ENCODE measurements at regions not wholly inside any gene's neighbourhood (a gene's known extent, or its start where the extent isn't known, plus 50 kb on each side); places are given as distances from the start of the nearest gene placed in this dataset.
"Not testable (repeated sequence)": the region's sequence is repeated elsewhere in the genome, so short reads cannot be mapped to it uniquely, and the experiment has no call there.

DNA sequence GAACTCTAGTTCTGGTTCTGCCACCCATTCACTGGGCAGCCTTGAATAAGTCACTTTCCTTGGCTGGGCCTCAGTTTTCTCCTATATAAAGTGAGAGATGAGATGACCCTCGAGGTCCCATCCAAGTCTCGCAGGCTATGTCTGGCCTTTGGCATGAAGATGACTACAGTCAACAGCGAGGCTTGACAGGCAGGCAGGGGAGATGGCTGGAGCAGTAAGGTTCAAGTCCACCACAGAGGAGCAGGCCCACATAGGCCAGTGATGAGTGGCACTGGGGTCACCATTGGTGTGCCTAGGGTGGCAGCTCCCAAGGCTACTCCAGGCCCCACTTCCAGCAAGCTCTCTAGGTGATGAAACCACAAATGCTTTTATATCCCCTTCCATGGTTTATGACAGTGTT, 161.4 kb downstream of the ZFP36L2 start:
- Histone ChIP-seq H3K9me3 (ENCODE audit: control insufficient read depth in 1 of 2, low read length in 2 of 2) (peaks cover 0 to 2% of the 10 kb centered on the region in 2 donors), H3K4me3 (ENCODE audit: low read depth in 1 of 2, low read length in 2 of 2) (no peak overlapping the region), H3K9ac (ENCODE audit: low read depth in 1 of 2, low read length in 2 of 2) (no peak overlapping the region), H3K4me1 (ENCODE audit: control insufficient read depth in 1 of 2, insufficient read depth in 2 of 2, low read length in 2 of 2) (peaks cover 3 to 4% of the 10 kb centered on the region in 2 donors), H3K27me3 (ENCODE audit: control insufficient read depth in 1 of 2, insufficient read depth in 2 of 2, low read length in 2 of 2) (no peaks in the 10 kb centered on the region), H3K36me3 (ENCODE audit: control insufficient read depth in 1 of 2, insufficient read depth in 2 of 2, low read length in 2 of 2) (no peaks in the 10 kb centered on the region), H3K27ac (ENCODE audit: low read depth, low read length) (no peak overlapping the region)

DNA sequence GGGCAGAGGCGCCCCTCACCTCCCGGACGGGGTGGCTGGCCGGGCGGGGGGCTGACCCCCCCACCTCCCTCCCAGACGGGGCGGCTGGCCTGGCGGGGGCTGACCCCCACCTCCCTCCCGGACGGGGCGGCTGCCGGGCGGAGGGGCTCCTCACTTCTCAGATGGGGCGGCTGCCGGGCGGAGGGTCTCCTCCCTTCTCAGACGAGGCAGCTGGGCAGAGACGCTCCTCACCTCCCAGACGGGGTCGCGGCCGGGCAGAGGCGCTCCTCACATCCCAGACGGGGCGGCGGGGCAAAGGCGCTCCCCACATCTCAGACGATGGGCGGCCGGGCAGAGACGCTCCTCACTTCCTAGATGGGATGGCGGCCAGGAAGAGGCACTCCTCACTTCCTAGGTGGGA, 163.3 kb downstream of the ZFP36L2 start:
- not testable (repeated sequence) for H3K27me3 ChIP-seq (ENCODE audit: control insufficient read depth in 1 of 2, insufficient read depth in 2 of 2, low read length in 2 of 2); H3K4me3 ChIP-seq (ENCODE audit: low read depth in 1 of 2, low read length in 2 of 2); H3K9ac ChIP-seq (ENCODE audit: low read depth in 1 of 2, low read length in 2 of 2); H3K27ac ChIP-seq (ENCODE audit: low read depth, low read length); H3K9me3 ChIP-seq (ENCODE audit: control insufficient read depth in 1 of 2, low read length in 2 of 2); H3K36me3 ChIP-seq (ENCODE audit: control insufficient read depth in 1 of 2, insufficient read depth in 2 of 2, low read length in 2 of 2)
- H3K4me1 ChIP-seq (ENCODE audit: control insufficient read depth in 1 of 2, insufficient read depth in 2 of 2, low read length in 2 of 2): peaks cover 9 to 11% of the 10 kb centered on the region in 2 donors

DNA sequence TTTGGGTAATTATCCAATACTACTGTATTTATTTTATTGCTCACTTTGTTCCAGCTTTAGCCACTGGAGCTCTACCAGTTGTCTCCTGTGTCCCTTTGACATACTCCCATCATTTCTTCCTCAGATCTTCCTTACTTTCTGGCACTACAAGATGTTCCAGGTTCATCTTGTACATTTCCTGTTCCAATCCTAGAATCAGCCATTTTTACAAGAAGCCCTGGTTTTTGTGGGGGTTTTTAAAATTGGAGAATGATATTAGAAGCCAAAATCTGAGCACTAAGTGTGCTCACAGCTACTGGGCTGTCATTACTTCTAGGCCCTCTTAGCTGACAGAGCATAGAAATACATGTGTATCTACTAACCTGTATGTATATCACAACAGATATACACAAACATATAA, 164.3 kb downstream of the ZFP36L2 start:
- Histone ChIP-seq H3K9ac (ENCODE audit: low read depth in 1 of 2, low read length in 2 of 2) (no peak overlapping the region), H3K36me3 (ENCODE audit: control insufficient read depth in 1 of 2, insufficient read depth in 2 of 2, low read length in 2 of 2) (no peaks in the 10 kb centered on the region), H3K4me3 (ENCODE audit: low read depth in 1 of 2, low read length in 2 of 2) (no peak overlapping the region), H3K27me3 (ENCODE audit: control insufficient read depth in 1 of 2, insufficient read depth in 2 of 2, low read length in 2 of 2) (no peaks in the 10 kb centered on the region), H3K4me1 (ENCODE audit: control insufficient read depth in 1 of 2, insufficient read depth in 2 of 2, low read length in 2 of 2) (peaks cover 9 to 11% of the 10 kb centered on the region in 2 donors), H3K9me3 (ENCODE audit: control insufficient read depth in 1 of 2, low read length in 2 of 2) (peaks cover 0 to 2% of the 10 kb centered on the region in 2 donors), H3K27ac (ENCODE audit: low read depth, low read length) (no peak overlapping the region)

DNA sequence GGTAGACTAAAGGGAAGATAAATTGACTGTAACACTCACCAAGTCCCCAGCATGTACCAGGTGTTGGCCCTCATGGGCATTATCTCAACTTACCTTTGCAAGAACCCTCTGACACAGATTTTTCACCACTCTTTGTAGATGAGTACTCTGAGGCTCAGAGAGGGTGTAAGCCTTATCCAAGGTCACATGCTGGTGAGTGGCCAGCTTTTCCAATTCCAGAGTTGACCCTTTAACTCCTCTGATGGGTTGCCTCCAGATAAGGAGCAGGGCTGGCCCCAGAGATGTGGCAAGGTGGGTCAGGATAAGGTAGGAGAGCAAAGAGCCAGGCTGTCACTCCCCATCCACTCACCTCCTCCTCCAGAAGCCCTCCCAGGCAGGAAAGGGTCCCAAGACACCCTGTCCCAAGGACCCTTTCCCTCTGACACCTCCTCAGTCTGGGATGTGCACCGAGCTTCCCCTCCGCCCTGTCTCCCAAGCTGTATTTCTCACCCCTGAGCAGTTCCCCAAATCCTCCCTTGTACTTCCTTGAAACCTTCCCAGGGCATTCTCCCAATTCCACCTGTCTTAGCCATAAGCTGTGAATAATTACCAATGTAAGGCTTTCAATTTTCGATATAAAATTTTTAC, 165.9 kb downstream of the ZFP36L2 start:
- Histone ChIP-seq H3K9me3 (ENCODE audit: control insufficient read depth in 1 of 2, low read length in 2 of 2) (peaks cover 0 to 2% of the 10 kb centered on the region in 2 donors), H3K27ac (ENCODE audit: low read depth, low read length) (no peak overlapping the region), H3K36me3 (ENCODE audit: control insufficient read depth in 1 of 2, insufficient read depth in 2 of 2, low read length in 2 of 2) (no peaks in the 10 kb centered on the region)

DNA sequence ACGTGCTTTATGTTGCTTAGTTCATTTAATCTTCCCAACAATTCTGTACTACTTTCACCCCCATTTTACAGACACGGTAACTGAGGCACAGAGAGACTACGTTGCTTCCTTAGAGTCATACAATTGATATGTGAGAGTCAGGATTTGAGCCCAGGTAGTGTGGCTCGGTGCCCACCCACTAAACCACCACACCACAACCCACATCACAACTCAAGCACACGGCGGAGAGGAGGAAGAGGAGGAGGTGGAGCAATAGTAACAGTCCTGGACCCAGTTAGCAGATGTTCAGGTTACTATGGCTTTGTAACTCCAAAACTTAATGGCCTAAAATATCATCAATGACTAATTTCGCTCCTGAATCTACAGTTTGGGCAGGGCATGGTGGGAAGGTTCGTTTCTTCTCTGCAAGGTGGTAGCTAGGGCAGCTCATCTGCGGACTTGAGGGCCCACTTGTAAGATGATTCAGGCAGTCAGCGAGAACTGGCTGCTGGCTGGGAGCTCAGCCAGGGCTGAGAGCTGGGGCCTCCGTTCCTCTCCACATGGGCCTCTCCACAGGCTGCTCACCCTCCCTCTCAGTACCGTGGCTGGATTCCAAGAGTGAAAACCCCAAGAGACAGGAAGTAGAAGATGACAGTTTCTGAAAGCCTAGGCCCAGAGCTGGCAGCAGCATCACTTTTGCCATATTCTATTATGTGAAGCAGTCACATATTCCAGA, 167.1 kb downstream of the ZFP36L2 start:
- Histone ChIP-seq H3K4me3 (ENCODE audit: low read depth in 1 of 2, low read length in 2 of 2) (no peak overlapping the region), H3K36me3 (ENCODE audit: control insufficient read depth in 1 of 2, insufficient read depth in 2 of 2, low read length in 2 of 2) (no peaks in the 10 kb centered on the region), H3K9me3 (ENCODE audit: control insufficient read depth in 1 of 2, low read length in 2 of 2) (peaks cover 0 to 2% of the 10 kb centered on the region in 2 donors), H3K27ac (ENCODE audit: low read depth, low read length) (no peak overlapping the region), H3K27me3 (ENCODE audit: control insufficient read depth in 1 of 2, insufficient read depth in 2 of 2, low read length in 2 of 2) (no peaks in the 10 kb centered on the region), H3K4me1 (ENCODE audit: control insufficient read depth in 1 of 2, insufficient read depth in 2 of 2, low read length in 2 of 2) (peaks cover 11 to 13% of the 10 kb centered on the region in 2 donors), H3K9ac (ENCODE audit: low read depth in 1 of 2, low read length in 2 of 2) (no peak overlapping the region)

More for the DNA sequence above, 165.9 kb downstream of the ZFP36L2 start:
- no peak overlapping the region for H3K4me3 ChIP-seq (ENCODE audit: low read depth in 1 of 2, low read length in 2 of 2)
- no peak overlapping the region for H3K9ac ChIP-seq (ENCODE audit: low read depth in 1 of 2, low read length in 2 of 2)
- peaks cover 9 to 11% of the 10 kb centered on the region in 2 donors for H3K4me1 ChIP-seq (ENCODE audit: control insufficient read depth in 1 of 2, insufficient read depth in 2 of 2, low read length in 2 of 2)
- no peaks in the 10 kb centered on the region for H3K27me3 ChIP-seq (ENCODE audit: control insufficient read depth in 1 of 2, insufficient read depth in 2 of 2, low read length in 2 of 2)

DNA sequence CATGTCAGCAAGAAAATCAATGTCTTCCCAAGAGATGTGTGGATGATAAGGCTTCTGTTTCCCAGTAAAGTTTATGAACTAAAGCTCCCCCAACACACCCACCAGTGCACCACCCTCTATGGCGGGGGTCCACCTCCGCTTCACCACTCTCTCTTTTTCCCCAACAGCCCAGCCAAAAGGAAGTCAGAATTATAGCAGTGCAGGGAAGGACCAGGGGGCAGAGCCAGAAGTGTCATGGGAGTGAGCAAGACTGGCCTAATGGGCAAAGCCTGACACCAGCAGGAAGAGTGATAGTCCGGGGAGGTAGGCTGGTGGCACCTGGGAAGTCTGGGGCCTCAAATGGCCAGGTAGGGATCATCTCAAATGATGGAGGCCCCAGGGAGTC, 167.7 kb downstream of the ZFP36L2 start:
- peaks cover 0 to 2% of the 10 kb centered on the region in 2 donors for H3K9me3 ChIP-seq (ENCODE audit: control insufficient read depth in 1 of 2, low read length in 2 of 2)
- H3K9ac ChIP-seq (ENCODE audit: low read depth in 1 of 2, low read length in 2 of 2): no peak overlapping the region
- no peak overlapping the region for H3K27ac ChIP-seq (ENCODE audit: low read depth, low read length)
- H3K27me3 ChIP-seq (ENCODE audit: control insufficient read depth in 1 of 2, insufficient read depth in 2 of 2, low read length in 2 of 2): no peaks in the 10 kb centered on the region
- peaks cover 11 to 17% of the 10 kb centered on the region in 2 donors for H3K4me1 ChIP-seq (ENCODE audit: control insufficient read depth in 1 of 2, insufficient read depth in 2 of 2, low read length in 2 of 2)
- no peaks in the 10 kb centered on the region for H3K36me3 ChIP-seq (ENCODE audit: control insufficient read depth in 1 of 2, insufficient read depth in 2 of 2, low read length in 2 of 2)
- no peak overlapping the region for H3K4me3 ChIP-seq (ENCODE audit: low read depth in 1 of 2, low read length in 2 of 2)

DNA sequence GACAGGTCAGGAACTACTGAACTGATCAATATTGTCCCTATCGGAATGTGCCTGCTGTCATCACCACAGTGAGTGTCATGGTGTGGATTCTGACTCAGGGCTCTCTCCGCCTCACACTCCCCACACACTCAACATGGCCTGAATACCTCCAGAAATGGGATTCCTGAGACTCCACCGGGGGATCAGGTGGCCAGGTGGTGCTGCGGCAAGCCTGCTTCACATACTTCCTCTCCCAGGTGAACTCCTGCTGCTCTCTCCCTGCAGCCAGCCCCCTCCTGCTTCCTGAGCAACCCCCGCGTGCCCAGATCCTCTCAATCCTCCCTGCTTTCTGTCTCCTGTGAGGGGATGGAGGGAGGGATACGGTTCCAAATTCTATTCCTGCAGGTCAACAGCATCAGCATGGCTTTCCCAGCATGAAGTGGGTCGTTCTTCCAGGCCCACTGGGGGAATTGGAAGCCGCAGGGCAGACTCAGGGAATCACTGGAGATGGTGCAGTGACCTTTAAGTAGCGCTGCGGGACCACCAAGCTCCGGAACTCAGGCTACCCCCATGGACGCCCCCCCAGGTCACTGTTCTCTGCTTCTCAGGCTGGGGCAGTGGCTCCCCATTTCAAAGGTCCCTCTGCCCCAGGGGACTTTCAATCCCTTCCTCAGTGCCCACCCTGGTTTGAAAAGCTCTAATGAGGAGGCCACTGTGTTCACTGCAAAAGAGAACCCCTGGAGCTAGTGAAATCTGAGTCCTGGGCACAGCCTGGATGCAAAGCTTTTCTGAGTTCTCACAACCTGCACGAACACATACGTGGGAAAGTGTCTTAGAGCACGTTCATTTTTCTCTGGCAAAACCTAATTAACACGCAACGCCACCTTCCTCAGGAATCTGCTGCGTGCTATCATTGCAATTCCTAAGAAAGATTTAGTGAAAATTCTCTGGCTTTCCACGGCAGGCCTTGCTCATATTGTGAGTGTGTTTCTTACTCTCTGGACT, 168.4 kb downstream of the ZFP36L2 start:
- H3K9ac ChIP-seq (ENCODE audit: low read depth in 1 of 2, low read length in 2 of 2): no peak overlapping the region
- H3K4me3 ChIP-seq (ENCODE audit: low read depth in 1 of 2, low read length in 2 of 2): no peak overlapping the region
- peaks cover 0 to 2% of the 10 kb centered on the region in 2 donors for H3K9me3 ChIP-seq (ENCODE audit: control insufficient read depth in 1 of 2, low read length in 2 of 2)
- H3K27me3 ChIP-seq (ENCODE audit: control insufficient read depth in 1 of 2, insufficient read depth in 2 of 2, low read length in 2 of 2): no peaks in the 10 kb centered on the region
- H3K27ac ChIP-seq (ENCODE audit: low read depth, low read length): no peak overlapping the region
- no peaks in the 10 kb centered on the region for H3K36me3 ChIP-seq (ENCODE audit: control insufficient read depth in 1 of 2, insufficient read depth in 2 of 2, low read length in 2 of 2)
- peaks cover 11 to 17% of the 10 kb centered on the region in 2 donors for H3K4me1 ChIP-seq (ENCODE audit: control insufficient read depth in 1 of 2, insufficient read depth in 2 of 2, low read length in 2 of 2)

DNA sequence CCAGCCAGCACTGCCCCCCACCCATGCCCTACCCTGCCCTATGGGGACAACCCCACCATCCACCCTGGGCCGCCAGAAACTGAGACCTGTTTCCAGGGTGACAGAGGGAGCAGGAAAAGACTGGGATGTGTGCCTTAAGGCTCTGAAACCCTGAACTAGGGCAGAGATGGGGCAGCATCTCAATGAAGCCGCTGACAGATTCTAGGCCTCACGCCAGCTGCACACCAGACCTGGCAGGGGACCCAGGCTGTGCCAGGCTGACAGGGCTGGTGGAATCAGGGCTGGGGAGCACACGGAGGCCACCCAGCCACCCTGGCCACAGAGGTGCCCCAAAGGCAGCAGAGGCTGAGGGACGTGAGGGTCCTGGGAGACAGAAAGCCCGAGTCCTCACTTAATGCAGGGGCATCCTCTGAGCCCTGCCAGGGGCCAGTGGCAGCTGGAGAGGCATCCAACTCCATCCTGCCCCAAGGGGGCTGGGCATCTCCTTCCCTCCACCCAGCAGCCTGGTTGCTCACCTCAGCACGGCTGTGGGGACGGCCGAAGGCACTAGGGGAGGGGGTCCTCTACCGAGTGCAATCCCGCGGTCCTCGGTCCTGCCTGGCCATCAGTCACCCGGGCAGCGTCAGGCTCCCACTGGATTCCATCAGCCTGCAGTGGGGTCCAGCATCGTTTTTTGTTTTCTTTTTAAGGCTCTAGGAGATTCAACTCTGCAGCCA, 169.2 kb downstream of the ZFP36L2 start:
- Histone ChIP-seq H3K4me3 (ENCODE audit: low read depth in 1 of 2, low read length in 2 of 2) (no peak overlapping the region), H3K4me1 (ENCODE audit: control insufficient read depth in 1 of 2, insufficient read depth in 2 of 2, low read length in 2 of 2) (peaks cover 20 to 25% of the 10 kb centered on the region in 2 donors), H3K9ac (ENCODE audit: low read depth in 1 of 2, low read length in 2 of 2) (no peak overlapping the region), H3K9me3 (ENCODE audit: control insufficient read depth in 1 of 2, low read length in 2 of 2) (peaks cover 0 to 2% of the 10 kb centered on the region in 2 donors), H3K27ac (ENCODE audit: low read depth, low read length) (no peak overlapping the region), H3K27me3 (ENCODE audit: control insufficient read depth in 1 of 2, insufficient read depth in 2 of 2, low read length in 2 of 2) (no peaks in the 10 kb centered on the region), H3K36me3 (ENCODE audit: control insufficient read depth in 1 of 2, insufficient read depth in 2 of 2, low read length in 2 of 2) (no peaks in the 10 kb centered on the region)

DNA sequence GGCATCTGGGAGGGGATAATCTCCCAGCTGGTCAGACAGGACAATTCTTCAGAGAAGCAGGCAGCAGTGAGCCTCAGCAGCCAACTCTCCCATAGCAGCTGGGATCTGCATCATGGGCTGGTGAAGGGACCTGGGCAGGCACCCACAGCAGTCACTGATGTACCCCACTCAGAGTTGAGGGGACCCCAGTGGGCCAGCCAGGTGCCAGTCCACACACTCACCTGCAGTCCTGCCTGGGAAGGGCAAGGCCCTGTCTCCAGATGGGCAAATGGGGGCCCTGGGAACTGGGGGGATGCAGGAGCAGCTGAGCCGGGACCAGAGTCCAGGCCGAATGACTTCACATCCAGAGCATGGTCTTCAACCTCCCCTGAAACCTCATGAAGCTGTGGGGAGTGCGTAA, 170.4 kb downstream of the ZFP36L2 start:
- Histone ChIP-seq H3K36me3 (ENCODE audit: control insufficient read depth in 1 of 2, insufficient read depth in 2 of 2, low read length in 2 of 2) (no peaks in the 10 kb centered on the region), H3K4me3 (ENCODE audit: low read depth in 1 of 2, low read length in 2 of 2) (no peak overlapping the region), H3K9ac (ENCODE audit: low read depth in 1 of 2, low read length in 2 of 2) (no peak overlapping the region), H3K4me1 (ENCODE audit: control insufficient read depth in 1 of 2, insufficient read depth in 2 of 2, low read length in 2 of 2) (peaks cover 26 to 37% of the 10 kb centered on the region in 2 donors), H3K27ac (ENCODE audit: low read depth, low read length) (no peak overlapping the region), H3K27me3 (ENCODE audit: control insufficient read depth in 1 of 2, insufficient read depth in 2 of 2, low read length in 2 of 2) (no peaks in the 10 kb centered on the region), H3K9me3 (ENCODE audit: control insufficient read depth in 1 of 2, low read length in 2 of 2) (no peaks in the 10 kb centered on the region)
